ENCODE measurements at regions not wholly inside any gene's neighbourhood (a gene's known extent, or its start where the extent isn't known, plus 50 kb on each side); places are given as distances from the start of the nearest gene placed in this dataset.
A peak's percentile ranks its signal among the peaks of the same experiment; 100 is the strongest.
"Not testable (repeated sequence)": the region's sequence is repeated elsewhere in the genome, so short reads cannot be mapped to it uniquely, and the experiment has no call there.

- H2AFZ ChIP-seq; H3K36me3 ChIP-seq (ENCODE audit: insufficient read depth); DNase-seq (ENCODE audit: low spot score); H3K9me2 ChIP-seq (ENCODE audit: insufficient read depth); H3K9me3 Mint-ChIP-seq; H3K27me3 Mint-ChIP-seq (ENCODE audit: insufficient read depth, low read depth, poor library complexity); H3F3A ChIP-seq (replicated peaks; ENCODE audit: low read depth); H3K4me3 Mint-ChIP-seq; H4K20me1 ChIP-seq (replicated peaks; ENCODE audit: insufficient read depth); ATAC-seq; H3K4me3 ChIP-seq; H3K4me2 ChIP-seq; H3K27me3 ChIP-seq (ENCODE audit: insufficient read depth); H3K27ac ChIP-seq (ENCODE audit: low read depth); H3K79me2 ChIP-seq (replicated peaks; ENCODE audit: insufficient read depth); H3K27ac Mint-ChIP-seq; H3K36me3 Mint-ChIP-seq (ENCODE audit: low read depth): not testable (repeated sequence)
- peaks cover 10% of the 10 kb centered on the region; the same call in 1 of the 2 replicates for H3K4me1 ChIP-seq (ENCODE audit: insufficient read depth)
- H3K4me1 Mint-ChIP-seq = peaks cover 10% of the 10 kb centered on the region
Measured at GRCh38 chr16:5295304-5295703, 197.7 kb upstream of the EEF2KMT start.

- not testable (repeated sequence) for H3K36me3 ChIP-seq (ENCODE audit: insufficient read depth); H3K27me3 Mint-ChIP-seq (ENCODE audit: insufficient read depth, low read depth, poor library complexity); ATAC-seq; H3K27me3 ChIP-seq (ENCODE audit: insufficient read depth); H3K4me3 ChIP-seq; DNase-seq (ENCODE audit: low spot score); H3K4me2 ChIP-seq; H2AFZ ChIP-seq; H3K27ac ChIP-seq (ENCODE audit: low read depth); H3F3A ChIP-seq (replicated peaks; ENCODE audit: low read depth); H3K4me1 ChIP-seq (ENCODE audit: insufficient read depth); H3K4me1 Mint-ChIP-seq; H3K9me2 ChIP-seq (ENCODE audit: insufficient read depth); H3K27ac Mint-ChIP-seq; H3K4me3 Mint-ChIP-seq; H4K20me1 ChIP-seq (replicated peaks; ENCODE audit: insufficient read depth); H3K79me2 ChIP-seq (replicated peaks; ENCODE audit: insufficient read depth)
- Mint-ChIP-seq H3K9me3 (peaks cover 48% of the 10 kb centered on the region), H3K36me3 (ENCODE audit: low read depth) (peaks cover 49% of the 10 kb centered on the region)
Measured at GRCh38 chr16:5282152-5282551, 184.6 kb upstream of the EEF2KMT start.

- H3K9me3 Mint-ChIP-seq = peaks cover 4% of the 10 kb centered on the region; the same call in 1 of the 3 replicates
- no peak overlapping the region for H2AFZ ChIP-seq
- no peak for TF ChIP-seq ZNF114 (CRISPR knock-in tag; IDR thresholded peaks at IDR 0.05)
- no peak for TF ChIP-seq EZH2phosphoT487 (IDR thresholded peaks at IDR 0.05; ENCODE audit: unreplicated experiment)
- TF ChIP-seq ZNF331 (CRISPR knock-in tag; IDR thresholded peaks at IDR 0.05; ENCODE audit: low read depth) = no peak
- TF ChIP-seq JUNB (IDR thresholded peaks at IDR 0.05; ENCODE audit: unreplicated experiment) = no peak
- TF ChIP-seq STAT1 (IDR thresholded peaks at IDR 0.05; ENCODE audit: unreplicated experiment) = no peak
- no peak for TF ChIP-seq ETS1 (IDR thresholded peaks at IDR 0.05)
- TF ChIP-seq CTCF (conservative IDR thresholded peaks at IDR 0.05; ENCODE audit: low read depth in 2 of 2) = no peak
- TF ChIP-seq ZNF462 (CRISPR knock-in tag; IDR thresholded peaks at IDR 0.05) = no peak
- TF ChIP-seq POLR2AphosphoS5 (IDR thresholded peaks at IDR 0.05; ENCODE audit: low read depth) = no peak
Measured at GRCh38 chr16:5257462-5257861, 159.9 kb upstream of the EEF2KMT start.

More at GRCh38 chr16:5257462-5257861, 159.9 kb upstream of the EEF2KMT start:
- no peak overlapping the region for H3K4me2 ChIP-seq
- H3F3A ChIP-seq (replicated peaks; ENCODE audit: low read depth) = no peaks in the 10 kb centered on the region
- H3K27me3 ChIP-seq (ENCODE audit: insufficient read depth) = no peaks in the 10 kb centered on the region
- Mint-ChIP-seq H3K27me3 (ENCODE audit: insufficient read depth, low read depth, poor library complexity) (peaks cover 5% of the 10 kb centered on the region), H3K4me3 (no peak overlapping the region), H3K27ac (peak overlapping the region; percentile 3; the same call in 1 of the 2 replicates), H3K36me3 (ENCODE audit: low read depth) (peaks cover 6% of the 10 kb centered on the region), H3K4me1 (peaks cover 33% of the 10 kb centered on the region)
- no peak for DNase-seq (ENCODE audit: low spot score)
- no peak overlapping the region for H3K27ac ChIP-seq (ENCODE audit: low read depth)
- H3K4me3 ChIP-seq = no peak overlapping the region
- no peaks in the 10 kb centered on the region for H3K9me2 ChIP-seq (ENCODE audit: insufficient read depth)
- H3K79me2 ChIP-seq (replicated peaks; ENCODE audit: insufficient read depth) = no peaks in the 10 kb centered on the region
- H3K36me3 ChIP-seq (ENCODE audit: insufficient read depth) = no peaks in the 10 kb centered on the region
- no peaks in the 10 kb centered on the region for H4K20me1 ChIP-seq (replicated peaks; ENCODE audit: insufficient read depth)
- peaks cover 12% of the 10 kb centered on the region for H3K4me1 ChIP-seq (ENCODE audit: insufficient read depth)
- no peak for ATAC-seq
